ENCODE measurements at regions not wholly inside any gene's neighbourhood (a gene's known extent, or its start where the extent isn't known, plus 50 kb on each side); places are given as distances from the start of the nearest gene placed in this dataset.

DNA sequence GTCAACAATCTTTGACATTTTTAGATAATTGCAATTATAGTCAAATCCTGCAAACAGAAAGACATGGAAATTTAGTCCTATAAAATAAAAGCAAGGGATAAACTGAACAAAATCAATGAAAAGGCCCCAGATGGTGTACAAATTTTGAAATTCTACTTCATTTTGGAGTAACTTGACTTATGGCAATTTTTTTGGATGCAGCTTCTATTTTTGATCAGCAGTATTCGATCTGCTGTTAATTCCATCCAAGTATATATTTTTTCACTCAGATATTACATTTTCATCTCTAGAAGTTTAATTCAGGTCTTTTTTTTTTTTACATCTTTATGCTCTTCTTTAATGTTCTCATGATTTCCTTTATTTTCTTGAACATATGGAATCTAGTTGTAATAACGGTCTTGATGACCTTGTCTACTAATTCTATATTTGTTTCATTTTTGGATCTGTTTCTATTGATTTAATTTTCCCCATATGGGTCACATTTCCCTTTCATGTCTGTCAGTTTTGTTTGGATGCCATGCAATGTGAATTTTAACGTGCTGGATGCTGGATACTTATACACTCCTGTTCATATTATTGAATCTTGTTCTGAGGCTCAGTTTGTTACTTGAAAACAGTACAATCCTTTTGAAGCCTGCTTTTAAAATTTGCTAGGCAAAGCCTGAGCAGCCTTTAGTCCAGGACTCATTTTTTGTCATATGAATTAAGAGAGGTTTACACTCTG, 164.3 kb upstream of the FAM3C start:
- TF ChIP-seq, protein P1, sequence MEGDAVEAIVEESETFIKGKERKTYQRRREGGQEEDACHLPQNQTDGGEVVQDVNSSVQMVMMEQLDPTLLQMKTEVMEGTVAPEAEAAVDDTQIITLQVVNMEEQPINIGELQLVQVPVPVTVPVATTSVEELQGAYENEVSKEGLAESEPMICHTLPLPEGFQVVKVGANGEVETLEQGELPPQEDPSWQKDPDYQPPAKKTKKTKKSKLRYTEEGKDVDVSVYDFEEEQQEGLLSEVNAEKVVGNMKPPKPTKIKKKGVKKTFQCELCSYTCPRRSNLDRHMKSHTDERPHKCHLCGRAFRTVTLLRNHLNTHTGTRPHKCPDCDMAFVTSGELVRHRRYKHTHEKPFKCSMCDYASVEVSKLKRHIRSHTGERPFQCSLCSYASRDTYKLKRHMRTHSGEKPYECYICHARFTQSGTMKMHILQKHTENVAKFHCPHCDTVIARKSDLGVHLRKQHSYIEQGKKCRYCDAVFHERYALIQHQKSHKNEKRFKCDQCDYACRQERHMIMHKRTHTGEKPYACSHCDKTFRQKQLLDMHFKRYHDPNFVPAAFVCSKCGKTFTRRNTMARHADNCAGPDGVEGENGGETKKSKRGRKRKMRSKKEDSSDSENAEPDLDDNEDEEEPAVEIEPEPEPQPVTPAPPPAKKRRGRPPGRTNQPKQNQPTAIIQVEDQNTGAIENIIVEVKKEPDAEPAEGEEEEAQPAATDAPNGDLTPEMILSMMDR (conservative IDR thresholded peaks at IDR 0.05; ENCODE audit: low read depth, low read length) = no peak
- TF ChIP-seq CEBPB (IDR thresholded peaks at IDR 0.05; ENCODE audit: low read depth, low read length) (no peak), BHLHE40 (IDR thresholded peaks at IDR 0.05; ENCODE audit: low read depth, low read length) (no peak), MXI1 (IDR thresholded peaks at IDR 0.05; ENCODE audit: borderline replicate concordance, low read depth, low read length) (no peak), POLR2A (IDR thresholded peaks at IDR 0.05; ENCODE audit: low read depth, low read length) (no peak), RFX5 (IDR thresholded peaks at IDR 0.05; ENCODE audit: low read depth, low read length) (no peak), RCOR1 (IDR thresholded peaks at IDR 0.05; ENCODE audit: insufficient replicate concordance, low read length) (no peak), ELK1 (IDR thresholded peaks at IDR 0.05; ENCODE audit: borderline replicate concordance, low read depth, low read length) (no peak)

Measured in IMR-90 (cell line).